ENCODE measurements at regions not wholly inside any gene's neighbourhood (a gene's known extent, or its start where the extent isn't known, plus 50 kb on each side); places are given as distances from the start of the nearest gene placed in this dataset.

GRCh38 chr5:65085516-65085850, 316.8 kb downstream of the CWC27 start:
- intact Hi-C loops (cut with DNase I; ENCODE audit: low total_unique reads) = no loop called here
- no peak overlapping the region for H3K27ac ChIP-seq
- no peak for DNase-seq
- H3K27me3 ChIP-seq = no peaks in the 10 kb centered on the region
- no peak for TF ChIP-seq CTCF (IDR thresholded peaks at IDR 0.05)
- H3K9me3 ChIP-seq = no peaks in the 10 kb centered on the region
- no peak overlapping the region for H3K4me3 ChIP-seq
- H3K36me3 ChIP-seq = no peaks in the 10 kb centered on the region
- no peaks in the 10 kb centered on the region for H3K4me1 ChIP-seq

GRCh38 chr5:65086234-65086890, 317.6 kb downstream of the CWC27 start:
- no peak for TF ChIP-seq CTCF (IDR thresholded peaks at IDR 0.05)
- no peak for TF ChIP-seq POLR2A (IDR thresholded peaks at IDR 0.05)
- Histone ChIP-seq H3K27me3 (no peaks in the 10 kb centered on the region), H3K4me1 (no peaks in the 10 kb centered on the region), H3K4me3 (no peak overlapping the region), H3K9me3 (no peaks in the 10 kb centered on the region), H3K36me3 (no peaks in the 10 kb centered on the region), H3K27ac (no peak overlapping the region)
- DNase-seq = no peak
- intact Hi-C loops (cut with DNase I; ENCODE audit: low total_unique reads) = no loop called here

- TF ChIP-seq CTCF (IDR thresholded peaks at IDR 0.05) (no peak), POLR2A (IDR thresholded peaks at IDR 0.05) (no peak)
- H3K36me3 ChIP-seq = no peaks in the 10 kb centered on the region
- H3K9me3 ChIP-seq = no peaks in the 10 kb centered on the region
- intact Hi-C loops (cut with DNase I; ENCODE audit: low total_unique reads) = no loop called here
- H3K4me1 ChIP-seq = no peaks in the 10 kb centered on the region
- DNase-seq = no peak
- H3K4me3 ChIP-seq = no peak overlapping the region
- H3K27me3 ChIP-seq = no peaks in the 10 kb centered on the region
- H3K27ac ChIP-seq = no peak overlapping the region
Observed at GRCh38 chr5:65087154-65087553, 318.4 kb downstream of the CWC27 start.

GRCh38 chr5:65094279-65094678, 325.5 kb downstream of the CWC27 start:
- intact Hi-C loops (cut with DNase I; ENCODE audit: low total_unique reads) = no loop called here
- TF ChIP-seq CTCF (IDR thresholded peaks at IDR 0.05) = no peak
- TF ChIP-seq POLR2A (IDR thresholded peaks at IDR 0.05) = no peak

GRCh38 chr5:65098393-65098792, 329.7 kb downstream of the CWC27 start:
- Histone ChIP-seq H3K4me1 (no peaks in the 10 kb centered on the region), H3K27me3 (no peaks in the 10 kb centered on the region), H3K4me3 (no peak overlapping the region), H3K36me3 (no peaks in the 10 kb centered on the region), H3K9me3 (no peaks in the 10 kb centered on the region), H3K27ac (no peak overlapping the region)
- TF ChIP-seq CTCF (IDR thresholded peaks at IDR 0.05) = no peak
- TF ChIP-seq POLR2A (IDR thresholded peaks at IDR 0.05) = no peak
- DNase-seq = no peak
- intact Hi-C loops (cut with DNase I; ENCODE audit: low total_unique reads) = no loop called here

More at GRCh38 chr5:65094279-65094678, 325.5 kb downstream of the CWC27 start:
- H3K27ac ChIP-seq = no peak overlapping the region
- no peaks in the 10 kb centered on the region for H3K36me3 ChIP-seq
- H3K9me3 ChIP-seq = no peaks in the 10 kb centered on the region
- no peak for DNase-seq
- H3K4me3 ChIP-seq = no peak overlapping the region
- no peaks in the 10 kb centered on the region for H3K4me1 ChIP-seq
- no peaks in the 10 kb centered on the region for H3K27me3 ChIP-seq
